GM06990 (cell line): ENCODE measurements at regions not wholly inside any gene's neighbourhood (a gene's known extent, or its start where the extent isn't known, plus 50 kb on each side); places are given as distances from the start of the nearest gene placed in this dataset.

Experiments used
- DNase-seq: peaks from one replicate; pipeline ENCODE4 v3.0.0-alpha.2; 2011; ENCODE audit not compliant: insufficient read length; ENCODE audit errors: extremely low read depth
- H3K27me3 ChIP-seq: replicated peaks from 2 replicates; pipeline ENCODE4 v1.6.0; 2011; ENCODE audit warnings: low read length; ENCODE audit not compliant: control insufficient read depth, insufficient read depth
- H3K36me3 ChIP-seq: 2 replicates; pipeline ENCODE4 v1.5.1; 2011; ENCODE audit warnings: low read length; ENCODE audit not compliant: control insufficient read depth, insufficient read depth
- H3K4me3 ChIP-seq: replicated peaks from 2 replicates; pipeline ENCODE4 v1.5.1; 2011; ENCODE audit warnings: low read depth, mild to moderate bottlenecking, control low read depth, low read length
- TF ChIP-seq, protein P1 (sequence below): IDR thresholded peaks from 2 replicates; pipeline ENCODE4 v1.5.1; 2011; ENCODE audit warnings: low read length, control low read depth, mild to moderate bottlenecking, inconsistent platforms; ENCODE audit not compliant: insufficient read depth, poor library complexity, severe bottlenecking

DNA sequence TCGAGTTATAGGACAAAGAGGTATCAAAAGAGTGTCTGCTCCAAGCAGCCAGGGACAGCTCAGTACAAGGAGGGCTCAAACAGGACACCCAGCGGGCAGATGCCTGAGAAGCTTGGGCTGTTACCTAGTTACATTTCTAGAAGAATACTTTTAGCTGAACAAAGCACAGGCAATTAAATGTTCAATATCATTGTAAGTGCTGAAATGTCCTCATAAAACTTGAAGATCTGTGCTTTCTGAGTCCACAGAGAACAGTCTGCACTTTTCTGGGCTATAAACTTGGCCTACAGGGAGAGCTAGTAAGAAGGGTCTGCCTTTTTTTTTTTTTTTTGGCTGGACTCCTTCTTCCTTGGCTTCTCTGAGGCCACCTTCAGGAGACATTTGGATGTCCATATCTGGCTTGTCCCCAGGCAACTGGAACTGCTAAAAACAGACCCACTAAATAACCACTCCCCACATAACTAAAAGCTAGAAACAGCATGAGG lies 123.2 kb downstream of the SLC16A9 start:
- TF ChIP-seq, protein P1, sequence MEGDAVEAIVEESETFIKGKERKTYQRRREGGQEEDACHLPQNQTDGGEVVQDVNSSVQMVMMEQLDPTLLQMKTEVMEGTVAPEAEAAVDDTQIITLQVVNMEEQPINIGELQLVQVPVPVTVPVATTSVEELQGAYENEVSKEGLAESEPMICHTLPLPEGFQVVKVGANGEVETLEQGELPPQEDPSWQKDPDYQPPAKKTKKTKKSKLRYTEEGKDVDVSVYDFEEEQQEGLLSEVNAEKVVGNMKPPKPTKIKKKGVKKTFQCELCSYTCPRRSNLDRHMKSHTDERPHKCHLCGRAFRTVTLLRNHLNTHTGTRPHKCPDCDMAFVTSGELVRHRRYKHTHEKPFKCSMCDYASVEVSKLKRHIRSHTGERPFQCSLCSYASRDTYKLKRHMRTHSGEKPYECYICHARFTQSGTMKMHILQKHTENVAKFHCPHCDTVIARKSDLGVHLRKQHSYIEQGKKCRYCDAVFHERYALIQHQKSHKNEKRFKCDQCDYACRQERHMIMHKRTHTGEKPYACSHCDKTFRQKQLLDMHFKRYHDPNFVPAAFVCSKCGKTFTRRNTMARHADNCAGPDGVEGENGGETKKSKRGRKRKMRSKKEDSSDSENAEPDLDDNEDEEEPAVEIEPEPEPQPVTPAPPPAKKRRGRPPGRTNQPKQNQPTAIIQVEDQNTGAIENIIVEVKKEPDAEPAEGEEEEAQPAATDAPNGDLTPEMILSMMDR, result no peak
- no peak for DNase-seq
- Histone ChIP-seq H3K36me3 (no peaks in the 10 kb centered on the region), H3K27me3 (no peaks in the 10 kb centered on the region), H3K4me3 (no peak overlapping the region)

DNA sequence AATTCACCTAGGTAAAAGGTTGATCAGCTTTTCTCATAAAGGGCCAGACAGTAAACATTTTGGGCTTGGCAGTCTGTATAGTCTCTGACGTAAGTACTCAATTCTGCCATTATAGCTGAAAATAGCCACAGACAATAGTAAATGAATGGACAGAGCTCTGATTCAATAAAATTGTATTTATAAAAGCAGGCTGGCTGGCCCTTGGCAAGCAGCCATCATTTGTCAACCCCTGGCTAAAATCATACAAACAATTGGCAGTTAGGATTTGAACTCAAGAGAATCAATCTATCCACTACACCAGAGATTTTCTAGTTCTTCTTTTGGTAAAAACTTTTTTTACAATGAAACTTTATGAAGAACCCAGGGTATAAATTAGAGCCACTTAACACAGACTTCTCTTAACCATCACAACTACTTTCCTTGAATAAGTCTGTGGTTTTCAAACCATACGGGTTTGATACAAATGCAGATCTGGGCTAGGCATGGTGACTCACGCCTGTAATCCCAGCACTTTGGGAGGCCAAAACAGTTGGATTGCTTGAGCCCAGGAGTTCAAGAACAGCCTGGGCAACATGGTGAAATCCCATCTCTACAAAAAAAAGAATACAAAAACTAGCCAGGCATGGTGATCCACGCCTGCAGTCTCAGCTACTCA lies 124.5 kb downstream of the SLC16A9 start:
- Histone ChIP-seq H3K27me3 (no peaks in the 10 kb centered on the region), H3K4me3 (no peak overlapping the region), H3K36me3 (no peaks in the 10 kb centered on the region)
- TF ChIP-seq, protein P1, result no peak
- no peak for DNase-seq

DNA sequence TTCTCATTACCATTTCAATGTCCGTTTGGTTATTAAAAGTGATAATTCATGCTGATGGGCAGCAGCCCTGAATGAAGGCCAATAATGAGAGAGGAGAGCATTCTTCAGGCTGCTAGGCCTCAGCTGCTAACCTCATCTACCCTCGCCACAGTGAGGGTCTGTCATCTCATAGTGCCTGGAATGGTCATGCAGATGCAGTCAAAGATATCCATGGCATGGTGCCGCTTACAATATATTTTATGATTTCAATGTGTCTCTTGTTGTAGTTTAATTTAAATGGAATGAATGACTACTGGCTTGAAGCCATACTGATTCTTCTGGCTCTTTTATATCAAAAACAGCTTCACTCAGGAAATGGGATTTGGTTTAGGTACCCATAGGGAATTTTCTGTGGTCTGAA lies 126.9 kb downstream of the SLC16A9 start:
- TF ChIP-seq, protein P1, result no peak
- no peak for DNase-seq
- Histone ChIP-seq H3K36me3 (no peaks in the 10 kb centered on the region), H3K4me3 (no peak overlapping the region), H3K27me3 (no peaks in the 10 kb centered on the region)

DNA sequence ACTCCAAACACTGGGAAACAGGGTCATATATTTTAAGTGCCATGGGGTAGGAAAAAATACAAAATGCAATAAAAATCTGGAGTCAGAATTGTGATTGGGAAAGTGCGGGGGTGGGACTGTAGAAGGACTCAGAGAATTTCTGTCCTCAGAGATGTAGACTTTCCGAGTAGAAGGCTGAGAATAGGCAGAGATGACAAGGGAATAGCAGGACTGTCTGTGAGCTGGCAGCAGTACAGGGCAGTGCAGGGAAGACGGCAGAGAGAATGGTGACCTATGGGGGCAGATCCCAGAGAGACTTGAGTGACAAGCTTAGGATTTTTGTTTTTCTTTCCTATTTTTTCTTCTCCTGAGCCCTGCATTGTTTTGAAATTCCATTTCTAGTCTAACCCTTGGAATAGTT lies 127.6 kb downstream of the SLC16A9 start:
- Histone ChIP-seq H3K4me3 (no peak overlapping the region), H3K36me3 (no peaks in the 10 kb centered on the region), H3K27me3 (no peaks in the 10 kb centered on the region)
- DNase-seq, result no peak
- TF ChIP-seq, protein P1, result no peak

DNA sequence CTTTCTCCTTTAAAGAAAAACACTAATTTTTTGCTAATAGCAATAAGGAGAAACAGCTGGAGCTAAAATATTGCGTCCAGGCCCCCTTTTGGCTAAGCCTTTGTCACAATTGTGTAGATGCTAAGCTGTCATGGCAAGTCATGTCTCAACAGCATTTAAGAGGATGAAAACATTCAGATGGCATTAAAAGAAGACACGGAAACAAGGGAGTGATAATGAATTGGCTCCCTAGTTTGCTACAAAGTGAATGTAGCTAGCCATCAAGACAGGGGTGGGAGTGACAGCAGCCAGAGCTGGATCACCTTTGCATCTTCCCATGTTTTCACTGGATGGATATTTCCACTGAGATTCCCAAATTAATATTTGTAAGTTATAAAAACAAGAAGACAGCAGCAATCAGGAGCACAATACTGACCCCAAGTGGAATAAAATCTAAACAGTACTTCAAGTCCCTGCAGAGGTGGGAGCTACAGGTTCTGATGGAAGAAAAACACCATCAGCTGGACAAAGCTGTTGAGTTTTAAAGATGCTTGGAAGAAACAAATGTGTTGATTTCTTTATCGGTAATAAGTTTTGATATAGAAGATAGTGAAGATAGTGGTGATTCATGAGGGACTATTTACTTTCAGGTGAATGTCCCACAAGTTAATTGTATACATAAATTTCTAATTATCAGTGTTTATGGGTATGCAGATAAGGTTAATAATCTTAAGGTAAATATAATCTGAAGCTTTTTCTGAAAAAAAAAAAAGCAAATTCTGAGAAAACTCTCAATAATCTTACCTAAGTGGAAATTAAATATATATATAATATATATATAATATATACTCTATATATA lies 129.4 kb downstream of the SLC16A9 start:
- H3K27me3 ChIP-seq, result no peaks in the 10 kb centered on the region
- no peak for DNase-seq
- TF ChIP-seq, protein P1, result peak; percentile 28
- no peaks in the 10 kb centered on the region for H3K36me3 ChIP-seq
- no peak overlapping the region for H3K4me3 ChIP-seq
